ENCODE measurements at regions not wholly inside any gene's neighbourhood (a gene's known extent, or its start where the extent isn't known, plus 50 kb on each side); places are given as distances from the start of the nearest gene placed in this dataset.

DNA sequence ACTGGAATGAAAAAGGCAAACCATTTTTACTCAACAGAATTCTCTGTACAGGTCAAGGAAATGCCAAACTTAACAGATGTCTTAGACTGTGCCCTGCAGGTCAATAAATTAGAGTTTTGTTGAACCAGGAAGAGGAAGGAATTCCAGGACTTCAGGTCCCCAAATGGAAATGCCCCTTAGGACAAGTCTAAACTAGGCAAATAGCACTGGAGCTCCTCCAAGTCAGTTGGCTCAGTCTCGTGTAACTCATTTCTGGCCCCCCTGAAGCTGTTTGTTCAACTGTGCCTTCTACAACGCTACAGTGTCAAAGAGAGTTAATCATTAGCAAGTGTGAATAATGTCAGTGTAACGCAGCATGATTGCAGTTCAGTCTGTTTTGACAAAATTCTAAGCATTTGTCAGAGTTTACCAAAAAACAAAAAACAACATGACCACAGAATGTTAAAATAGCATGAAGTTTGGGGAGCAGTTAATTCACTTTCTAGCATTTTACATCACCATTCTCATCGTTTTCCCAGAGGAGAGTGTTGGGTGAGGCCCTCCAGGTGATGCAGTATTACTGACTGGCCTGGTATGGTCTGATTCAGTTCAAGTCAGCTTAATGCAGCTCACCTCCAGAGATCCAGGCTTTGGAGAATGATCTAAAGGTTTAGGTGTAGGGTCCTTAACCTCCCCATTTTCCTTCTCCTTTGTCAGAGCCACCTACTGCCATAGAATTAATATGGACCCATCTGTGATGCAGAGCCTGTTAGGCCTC, 108.1 kb downstream of the AQP4 start:
- no peaks in the 10 kb centered on the region for H3K4me1 Mint-ChIP-seq (ENCODE audit: low read depth, unreplicated experiment)
- peaks cover 3% of the 10 kb centered on the region for H3K36me3 Mint-ChIP-seq (ENCODE audit: unreplicated experiment)
- no peak overlapping the region for H3K4me3 Mint-ChIP-seq (ENCODE audit: unreplicated experiment)
- peaks cover 2% of the 10 kb centered on the region for H3K9me3 Mint-ChIP-seq (ENCODE audit: unreplicated experiment)
- no peak for DNase-seq
- peaks cover 5% of the 10 kb centered on the region for H3K27me3 Mint-ChIP-seq (ENCODE audit: unreplicated experiment)
- TF ChIP-seq, protein P1, sequence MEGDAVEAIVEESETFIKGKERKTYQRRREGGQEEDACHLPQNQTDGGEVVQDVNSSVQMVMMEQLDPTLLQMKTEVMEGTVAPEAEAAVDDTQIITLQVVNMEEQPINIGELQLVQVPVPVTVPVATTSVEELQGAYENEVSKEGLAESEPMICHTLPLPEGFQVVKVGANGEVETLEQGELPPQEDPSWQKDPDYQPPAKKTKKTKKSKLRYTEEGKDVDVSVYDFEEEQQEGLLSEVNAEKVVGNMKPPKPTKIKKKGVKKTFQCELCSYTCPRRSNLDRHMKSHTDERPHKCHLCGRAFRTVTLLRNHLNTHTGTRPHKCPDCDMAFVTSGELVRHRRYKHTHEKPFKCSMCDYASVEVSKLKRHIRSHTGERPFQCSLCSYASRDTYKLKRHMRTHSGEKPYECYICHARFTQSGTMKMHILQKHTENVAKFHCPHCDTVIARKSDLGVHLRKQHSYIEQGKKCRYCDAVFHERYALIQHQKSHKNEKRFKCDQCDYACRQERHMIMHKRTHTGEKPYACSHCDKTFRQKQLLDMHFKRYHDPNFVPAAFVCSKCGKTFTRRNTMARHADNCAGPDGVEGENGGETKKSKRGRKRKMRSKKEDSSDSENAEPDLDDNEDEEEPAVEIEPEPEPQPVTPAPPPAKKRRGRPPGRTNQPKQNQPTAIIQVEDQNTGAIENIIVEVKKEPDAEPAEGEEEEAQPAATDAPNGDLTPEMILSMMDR (IDR thresholded peaks at IDR 0.05; ENCODE audit: partially characterized antibody, unreplicated experiment), result no peak
- H3K27ac Mint-ChIP-seq (ENCODE audit: unreplicated experiment), result no peak overlapping the region

DNA sequence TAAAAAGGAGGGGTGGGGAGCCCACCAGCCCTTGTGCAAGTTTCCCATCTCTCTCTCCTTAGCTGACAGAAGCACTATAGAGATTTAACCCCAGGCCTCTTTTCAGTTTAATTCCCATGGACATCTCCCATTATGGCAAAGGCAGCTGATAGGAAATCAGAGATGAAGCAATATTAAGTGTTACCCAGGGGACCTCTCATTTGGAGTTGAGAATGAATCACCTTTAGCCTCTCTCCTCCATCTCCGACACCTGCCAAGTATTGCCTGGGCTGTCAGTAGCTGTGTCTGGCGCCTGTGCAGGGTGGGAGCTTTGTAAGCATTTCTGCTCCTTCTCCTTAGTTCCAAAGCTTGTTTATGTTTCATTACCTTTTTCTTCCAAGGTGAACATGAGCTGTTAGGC, 109.0 kb downstream of the AQP4 start:
- TF ChIP-seq, protein P1 (IDR thresholded peaks at IDR 0.05; ENCODE audit: partially characterized antibody, unreplicated experiment), result no peak
- H3K27me3 Mint-ChIP-seq (ENCODE audit: unreplicated experiment), result peaks cover 5% of the 10 kb centered on the region

DNA sequence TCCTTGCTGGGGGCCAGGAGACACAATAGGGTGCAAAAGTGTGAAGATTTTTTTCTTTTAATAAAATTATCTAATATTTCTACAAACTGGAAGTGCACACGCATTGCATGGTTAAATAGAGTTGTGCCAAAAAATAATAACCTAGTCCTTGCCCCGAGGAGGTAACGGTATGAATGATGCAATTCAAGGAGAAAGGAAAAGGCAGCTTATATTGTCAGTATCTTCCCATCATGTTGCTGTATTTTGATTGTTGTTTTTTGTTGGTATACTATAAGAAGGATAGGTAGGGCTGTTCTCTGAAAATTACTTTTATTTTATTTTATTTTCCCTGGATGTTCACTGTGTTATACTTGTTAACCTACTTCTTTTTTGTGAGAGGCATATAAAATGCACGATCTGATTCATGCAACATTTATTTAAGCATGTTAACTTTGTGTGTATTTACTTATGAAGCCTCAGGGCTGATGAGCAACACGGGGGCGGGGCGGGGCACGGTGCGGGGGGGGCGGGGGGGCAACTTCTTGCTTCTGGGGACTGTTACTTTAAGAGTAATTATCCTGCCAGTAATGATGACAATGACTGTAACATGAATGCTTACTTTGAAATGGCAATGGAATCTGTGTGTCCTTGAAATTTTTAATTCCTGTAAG, 118.6 kb downstream of the AQP4 start:
- H3K4me3 Mint-ChIP-seq (ENCODE audit: unreplicated experiment), result no peak overlapping the region
- H3K36me3 Mint-ChIP-seq (ENCODE audit: unreplicated experiment), result no peaks in the 10 kb centered on the region
- H3K27ac Mint-ChIP-seq (ENCODE audit: unreplicated experiment), result no peak overlapping the region
- H3K9me3 Mint-ChIP-seq (ENCODE audit: unreplicated experiment), result peaks cover 2% of the 10 kb centered on the region
- peaks cover 3% of the 10 kb centered on the region for H3K4me1 Mint-ChIP-seq (ENCODE audit: low read depth, unreplicated experiment)
- TF ChIP-seq, protein P1 (IDR thresholded peaks at IDR 0.05; ENCODE audit: partially characterized antibody, unreplicated experiment), result no peak
- DNase-seq, result no peak
- no peaks in the 10 kb centered on the region for H3K27me3 Mint-ChIP-seq (ENCODE audit: unreplicated experiment)

More for the DNA sequence above, 109.0 kb downstream of the AQP4 start:
- H3K9me3 Mint-ChIP-seq (ENCODE audit: unreplicated experiment), result peaks cover 2% of the 10 kb centered on the region
- no peaks in the 10 kb centered on the region for H3K36me3 Mint-ChIP-seq (ENCODE audit: unreplicated experiment)
- no peak overlapping the region for H3K27ac Mint-ChIP-seq (ENCODE audit: unreplicated experiment)
- H3K4me3 Mint-ChIP-seq (ENCODE audit: unreplicated experiment), result no peak overlapping the region
- H3K4me1 Mint-ChIP-seq (ENCODE audit: low read depth, unreplicated experiment), result no peaks in the 10 kb centered on the region
- DNase-seq, result no peak

DNA sequence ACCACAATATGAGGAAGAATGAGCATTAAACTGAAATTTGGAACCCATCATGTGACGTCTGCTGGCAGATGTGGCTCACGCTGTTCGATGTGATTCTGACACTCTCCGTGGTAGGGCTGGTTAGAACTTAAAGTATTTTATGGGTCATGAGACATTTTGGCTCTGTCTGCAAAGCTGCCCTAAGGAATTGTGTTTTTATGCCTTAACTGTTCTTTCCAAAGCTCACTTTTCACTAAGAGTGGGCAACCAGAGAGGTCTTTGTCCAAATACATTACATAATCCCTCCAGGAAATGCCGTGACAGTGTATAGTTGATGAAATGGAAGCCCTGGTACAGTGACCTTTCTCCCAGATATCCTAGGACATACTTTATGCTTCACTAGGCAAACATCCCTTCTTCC, 119.1 kb downstream of the AQP4 start:
- no peak overlapping the region for H3K4me3 Mint-ChIP-seq (ENCODE audit: unreplicated experiment)
- H3K27me3 Mint-ChIP-seq (ENCODE audit: unreplicated experiment), result no peaks in the 10 kb centered on the region
- DNase-seq, result no peak
- peaks cover 2% of the 10 kb centered on the region for H3K9me3 Mint-ChIP-seq (ENCODE audit: unreplicated experiment)
- H3K4me1 Mint-ChIP-seq (ENCODE audit: low read depth, unreplicated experiment), result peaks cover 3% of the 10 kb centered on the region
- H3K36me3 Mint-ChIP-seq (ENCODE audit: unreplicated experiment), result no peaks in the 10 kb centered on the region
- H3K27ac Mint-ChIP-seq (ENCODE audit: unreplicated experiment), result no peak overlapping the region
- TF ChIP-seq, protein P1 (IDR thresholded peaks at IDR 0.05; ENCODE audit: partially characterized antibody, unreplicated experiment), result no peak

Data from glutamatergic neuron (in vitro differentiated cells).